H1 (cell line): ENCODE measurements at regions not wholly inside any gene's neighbourhood (a gene's known extent, or its start where the extent isn't known, plus 50 kb on each side); places are given as distances from the start of the nearest gene placed in this dataset.

Source experiments
- BACH1 ChIP-seq: IDR thresholded peaks from 2 replicates; pipeline ENCODE4 v1.6.1; 2012; ENCODE audit warnings: low read length, improper control_type of control experiment
- CBX5 ChIP-seq: fragments of 300-800, 300-1000 bp; sonication (generic); IDR thresholded peaks from 2 replicates; pipeline ENCODE4 v1.7.1; 2016; ENCODE audit warnings: antibody characterized with exemption, low read length, low read depth
- CHD1 ChIP-seq: IDR thresholded peaks from 2 replicates; pipeline ENCODE4 v1.6.1; 2012; ENCODE audit warnings: low read depth, low read length, improper control_type of control experiment
- CHD2 ChIP-seq: IDR thresholded peaks from 2 replicates; pipeline ENCODE4 v1.6.1; 2012; ENCODE audit warnings: low read length, improper control_type of control experiment
- CTCF ChIP-seq, 3 experiments: IDR thresholded peaks; 1 replicate in 2 of 3; 2 replicates in 1 of 3; pipeline versions ENCODE4 v1.5.1 to v1.6.1; 2011; ENCODE audit warnings: low read length in 3 of 3, mild to moderate bottlenecking in 3 of 3, inconsistent platforms in 2 of 3, low read depth in 1 of 3, moderate library complexity in 1 of 3; ENCODE audit not compliant: insufficient read depth in 1 of 3; ENCODE audit errors: control extremely low read depth in 1 of 3
- EP300 ChIP-seq, 2 experiments: IDR thresholded peaks; 1 replicate in 1 of 2; 2 replicates in 1 of 2; pipeline ENCODE4 v1.6.1; 2011 to 2012; ENCODE audit warnings: low read depth in 2 of 2, low read length in 2 of 2, mild to moderate bottlenecking in 2 of 2, borderline replicate concordance in 1 of 2, inconsistent platforms in 1 of 2, moderate library complexity in 1 of 2
- HDAC6 ChIP-seq: IDR thresholded peaks from one replicate; pipeline ENCODE4 v1.7.1; 2012; ENCODE audit warnings: low read depth, mild to moderate bottlenecking, inconsistent platforms, low read length, moderate library complexity
- JUND ChIP-seq: IDR thresholded peaks from 2 replicates; pipeline ENCODE4 v1.6.1; 2011; ENCODE audit warnings: mild to moderate bottlenecking, improper control_type of control experiment, low read length
- POLR2A ChIP-seq, 2 experiments: IDR thresholded peaks; 1 replicate in 1 of 2; 2 replicates in 1 of 2; pipeline ENCODE4 v1.6.1; 2011; ENCODE audit warnings: low read depth in 2 of 2, low read length in 2 of 2, mild to moderate bottlenecking in 2 of 2; ENCODE audit errors: control extremely low read depth in 1 of 2
- POLR2AphosphoS5 ChIP-seq: IDR thresholded peaks from 2 replicates; pipeline ENCODE4 v1.6.1; 2011; ENCODE audit warnings: low read depth, low read length
- RAD21 ChIP-seq, 2 experiments: IDR thresholded peaks in 1 of 2; conservative IDR thresholded peaks in 1 of 2; 2 replicates each; pipeline ENCODE4 v1.6.1; 2011; ENCODE audit warnings: low read depth in 2 of 2, low read length in 2 of 2, improper control_type of control experiment in 1 of 2, inconsistent platforms in 1 of 2, mild to moderate bottlenecking in 1 of 2, moderate library complexity in 1 of 2
- TAF7 ChIP-seq: optimal IDR thresholded peaks from 2 replicates; pipeline ENCODE3; 2011; ENCODE audit warnings: low read depth, mild to moderate bottlenecking, inconsistent platforms, low read length, moderate library complexity, borderline replicate concordance

- TF ChIP-seq CTCF (IDR thresholded peaks at IDR 0.05; ENCODE audit: control extremely low read depth in 1 of 3, insufficient read depth in 1 of 3, low read depth in 1 of 3, low read length in 3 of 3) = peak in 2 of 3 experiments; percentile 23 to 27; a peak in 2 of 4 replicates
- no peak for TF ChIP-seq HDAC6
- no peak for TF ChIP-seq TAF7
- TF ChIP-seq CHD2 = no peak
- TF ChIP-seq BACH1 = no peak
- TF ChIP-seq RAD21 (IDR thresholded peaks at IDR 0.05 in 1 of 2, conservative IDR thresholded peaks at IDR 0.05 in 1 of 2; ENCODE audit: low read depth in 2 of 2, low read length in 2 of 2) = peak in 1 of 2 experiments; percentile 15; a peak in 1 of 4 replicates
- no peak for TF ChIP-seq POLR2AphosphoS5
- TF ChIP-seq EP300 (IDR thresholded peaks at IDR 0.05; ENCODE audit: borderline replicate concordance in 1 of 2, low read depth in 2 of 2, low read length in 2 of 2) = no peak
- no peak for TF ChIP-seq CHD1
- no peak for TF ChIP-seq POLR2A (IDR thresholded peaks at IDR 0.05; ENCODE audit: control extremely low read depth in 1 of 2, low read depth in 2 of 2, low read length in 2 of 2)
- no peak for TF ChIP-seq JUND
- no peak for TF ChIP-seq CBX5
Observed at GRCh38 chr5:67375606-67376005, 179.0 kb upstream of the CD180 start.
